SU-DHL-6 (cell line): ENCODE measurements at regions not wholly inside any gene's neighbourhood (a gene's known extent, or its start where the extent isn't known, plus 50 kb on each side); places are given as distances from the start of the nearest gene placed in this dataset.

Experiments
- EZH2phosphoT487 ChIP-seq: fragments of 200-600 bp; sonication (generic), shearing (Covaris generic); conservative IDR thresholded peaks from 2 replicates; pipeline ENCODE4 v1.6.1; 2018; ENCODE audit warnings: mild to moderate bottlenecking, antibody characterized with exemption, low read length, moderate library complexity, mixed read lengths
- TF ChIP-seq, protein P1 (sequence below): fragments of 200-600 bp; sonication (generic); IDR thresholded peaks from one replicate; pipeline ENCODE4 v1.5.1; 2017; ENCODE audit warnings: antibody characterized with exemption, mild to moderate bottlenecking, low read length, moderate library complexity; ENCODE audit not compliant: insufficient read depth, poor library complexity, severe bottlenecking

GRCh38 chr6:144654506-144654905 lies 369.4 kb downstream of the UTRN start:
- TF ChIP-seq, protein P1, sequence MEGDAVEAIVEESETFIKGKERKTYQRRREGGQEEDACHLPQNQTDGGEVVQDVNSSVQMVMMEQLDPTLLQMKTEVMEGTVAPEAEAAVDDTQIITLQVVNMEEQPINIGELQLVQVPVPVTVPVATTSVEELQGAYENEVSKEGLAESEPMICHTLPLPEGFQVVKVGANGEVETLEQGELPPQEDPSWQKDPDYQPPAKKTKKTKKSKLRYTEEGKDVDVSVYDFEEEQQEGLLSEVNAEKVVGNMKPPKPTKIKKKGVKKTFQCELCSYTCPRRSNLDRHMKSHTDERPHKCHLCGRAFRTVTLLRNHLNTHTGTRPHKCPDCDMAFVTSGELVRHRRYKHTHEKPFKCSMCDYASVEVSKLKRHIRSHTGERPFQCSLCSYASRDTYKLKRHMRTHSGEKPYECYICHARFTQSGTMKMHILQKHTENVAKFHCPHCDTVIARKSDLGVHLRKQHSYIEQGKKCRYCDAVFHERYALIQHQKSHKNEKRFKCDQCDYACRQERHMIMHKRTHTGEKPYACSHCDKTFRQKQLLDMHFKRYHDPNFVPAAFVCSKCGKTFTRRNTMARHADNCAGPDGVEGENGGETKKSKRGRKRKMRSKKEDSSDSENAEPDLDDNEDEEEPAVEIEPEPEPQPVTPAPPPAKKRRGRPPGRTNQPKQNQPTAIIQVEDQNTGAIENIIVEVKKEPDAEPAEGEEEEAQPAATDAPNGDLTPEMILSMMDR, result no peak
- no peak for TF ChIP-seq EZH2phosphoT487
